ENCODE measurements at regions not wholly inside any gene's neighbourhood (a gene's known extent, or its start where the extent isn't known, plus 50 kb on each side); places are given as distances from the start of the nearest gene placed in this dataset.
"Not testable (repeated sequence)": the region's sequence is repeated elsewhere in the genome, so short reads cannot be mapped to it uniquely, and the experiment has no call there.

GRCh38 chr5:18000744-18001143 is 366.5 kb downstream of the TAF11L14 start:
- no peaks in the 10 kb centered on the region for H3K27me3 ChIP-seq
- H3K9me3 ChIP-seq (ENCODE audit: low read depth), result no peaks in the 10 kb centered on the region
- no peaks in the 10 kb centered on the region for H3K4me1 ChIP-seq (ENCODE audit: low read depth)
- H3K4me3 ChIP-seq, result no peak overlapping the region
- TF ChIP-seq, protein P1, sequence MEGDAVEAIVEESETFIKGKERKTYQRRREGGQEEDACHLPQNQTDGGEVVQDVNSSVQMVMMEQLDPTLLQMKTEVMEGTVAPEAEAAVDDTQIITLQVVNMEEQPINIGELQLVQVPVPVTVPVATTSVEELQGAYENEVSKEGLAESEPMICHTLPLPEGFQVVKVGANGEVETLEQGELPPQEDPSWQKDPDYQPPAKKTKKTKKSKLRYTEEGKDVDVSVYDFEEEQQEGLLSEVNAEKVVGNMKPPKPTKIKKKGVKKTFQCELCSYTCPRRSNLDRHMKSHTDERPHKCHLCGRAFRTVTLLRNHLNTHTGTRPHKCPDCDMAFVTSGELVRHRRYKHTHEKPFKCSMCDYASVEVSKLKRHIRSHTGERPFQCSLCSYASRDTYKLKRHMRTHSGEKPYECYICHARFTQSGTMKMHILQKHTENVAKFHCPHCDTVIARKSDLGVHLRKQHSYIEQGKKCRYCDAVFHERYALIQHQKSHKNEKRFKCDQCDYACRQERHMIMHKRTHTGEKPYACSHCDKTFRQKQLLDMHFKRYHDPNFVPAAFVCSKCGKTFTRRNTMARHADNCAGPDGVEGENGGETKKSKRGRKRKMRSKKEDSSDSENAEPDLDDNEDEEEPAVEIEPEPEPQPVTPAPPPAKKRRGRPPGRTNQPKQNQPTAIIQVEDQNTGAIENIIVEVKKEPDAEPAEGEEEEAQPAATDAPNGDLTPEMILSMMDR (IDR thresholded peaks at IDR 0.05; ENCODE audit: low read depth, low read length), result no peak
- no peak overlapping the region for H3K27ac ChIP-seq
- no peak for DNase-seq (ENCODE audit: low read depth in 1 of 2, low spot score in 1 of 2)
- H3K36me3 ChIP-seq, result no peaks in the 10 kb centered on the region

DNA sequence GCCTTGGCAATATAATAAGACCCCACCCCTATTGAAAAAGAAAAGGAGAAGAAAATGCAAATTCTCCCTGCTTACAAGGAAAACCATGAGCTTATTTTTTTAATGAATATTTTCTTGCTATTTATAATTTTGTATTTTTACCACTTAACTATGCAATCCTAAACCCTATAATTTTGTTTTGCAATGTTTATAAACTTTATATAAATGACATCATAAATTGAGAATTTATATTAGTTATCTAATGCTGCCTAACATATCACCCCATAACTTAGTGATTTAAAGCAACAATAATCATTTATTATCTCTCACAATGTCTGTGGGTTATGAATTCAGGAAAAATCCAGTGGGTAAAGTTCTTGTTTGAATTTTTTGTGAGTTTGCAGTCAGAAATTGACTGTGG is 369.1 kb downstream of the TAF11L14 start:
- TF ChIP-seq, protein P1 (IDR thresholded peaks at IDR 0.05; ENCODE audit: low read depth, low read length), result no peak

DNA sequence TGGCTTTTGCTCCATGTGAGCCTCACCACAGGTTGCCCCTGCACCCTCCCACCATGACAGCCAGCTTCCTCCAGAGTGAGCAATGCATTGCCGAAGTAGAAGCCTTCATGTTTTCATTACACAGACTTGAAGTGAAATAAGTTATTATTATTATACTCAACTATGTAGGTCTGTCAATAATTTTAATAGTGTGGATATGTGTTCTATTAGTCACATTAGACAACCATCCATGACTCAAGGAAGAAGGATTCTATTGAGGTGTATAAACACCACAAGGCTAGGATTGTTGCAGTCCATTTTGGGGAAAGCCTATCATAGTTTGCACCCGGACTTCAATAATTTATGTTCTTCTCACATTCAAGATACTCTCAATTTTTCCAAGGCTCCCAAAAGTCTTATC is 369.5 kb downstream of the TAF11L14 start:
- DNase-seq (ENCODE audit: low read depth in 1 of 2, low spot score in 1 of 2), result no peak
- Histone ChIP-seq H3K36me3 (no peaks in the 10 kb centered on the region), H3K9me3 (ENCODE audit: low read depth) (no peaks in the 10 kb centered on the region), H3K4me1 (ENCODE audit: low read depth) (no peaks in the 10 kb centered on the region), H3K27ac (no peak overlapping the region), H3K4me3 (no peak overlapping the region), H3K27me3 (no peaks in the 10 kb centered on the region)
- TF ChIP-seq, protein P1 (IDR thresholded peaks at IDR 0.05; ENCODE audit: low read depth, low read length), result no peak

More for the DNA sequence above, 369.1 kb downstream of the TAF11L14 start:
- Histone ChIP-seq H3K4me3 (no peak overlapping the region), H3K9me3 (ENCODE audit: low read depth) (no peaks in the 10 kb centered on the region), H3K36me3 (no peaks in the 10 kb centered on the region), H3K27me3 (no peaks in the 10 kb centered on the region), H3K4me1 (ENCODE audit: low read depth) (no peaks in the 10 kb centered on the region), H3K27ac (no peak overlapping the region)
- DNase-seq (ENCODE audit: low read depth in 1 of 2, low spot score in 1 of 2), result no peak

- not testable (repeated sequence) for DNase-seq (ENCODE audit: low read depth in 1 of 2, low spot score in 1 of 2); H3K27me3 ChIP-seq; H3K27ac ChIP-seq; H3K4me3 ChIP-seq; H3K9me3 ChIP-seq (ENCODE audit: low read depth); H3K36me3 ChIP-seq; H3K4me1 ChIP-seq (ENCODE audit: low read depth)
Measured at GRCh38 chr5:18006235-18006634, 372.0 kb downstream of the TAF11L14 start.

DNA sequence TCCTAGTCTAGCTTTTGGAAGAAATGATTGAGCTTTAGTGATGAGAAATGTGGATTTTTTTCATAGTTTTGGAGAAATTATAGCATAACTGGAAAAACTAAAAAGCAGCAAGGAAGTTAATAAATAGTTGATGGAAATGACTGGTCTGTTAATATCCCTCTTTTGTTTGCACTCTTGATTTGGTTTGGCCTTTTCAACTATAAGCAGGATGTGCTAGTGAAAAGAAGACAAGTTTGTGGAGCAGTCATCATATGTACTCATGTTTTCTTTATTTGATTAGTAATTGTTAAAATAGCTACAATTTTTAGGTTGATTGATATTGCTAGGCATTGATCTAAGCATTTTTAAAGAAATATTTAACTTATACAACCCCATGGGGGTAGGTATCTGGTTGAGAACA is 374.7 kb downstream of the TAF11L14 start:
- no peak overlapping the region for H3K4me3 ChIP-seq
- no peak for DNase-seq (ENCODE audit: low read depth in 1 of 2, low spot score in 1 of 2)
- H3K36me3 ChIP-seq, result no peaks in the 10 kb centered on the region
- no peaks in the 10 kb centered on the region for H3K27me3 ChIP-seq
- no peaks in the 10 kb centered on the region for H3K9me3 ChIP-seq (ENCODE audit: low read depth)
- TF ChIP-seq, protein P1 (IDR thresholded peaks at IDR 0.05; ENCODE audit: low read depth, low read length), result no peak
- no peaks in the 10 kb centered on the region for H3K4me1 ChIP-seq (ENCODE audit: low read depth)
- H3K27ac ChIP-seq, result no peak overlapping the region

DNA sequence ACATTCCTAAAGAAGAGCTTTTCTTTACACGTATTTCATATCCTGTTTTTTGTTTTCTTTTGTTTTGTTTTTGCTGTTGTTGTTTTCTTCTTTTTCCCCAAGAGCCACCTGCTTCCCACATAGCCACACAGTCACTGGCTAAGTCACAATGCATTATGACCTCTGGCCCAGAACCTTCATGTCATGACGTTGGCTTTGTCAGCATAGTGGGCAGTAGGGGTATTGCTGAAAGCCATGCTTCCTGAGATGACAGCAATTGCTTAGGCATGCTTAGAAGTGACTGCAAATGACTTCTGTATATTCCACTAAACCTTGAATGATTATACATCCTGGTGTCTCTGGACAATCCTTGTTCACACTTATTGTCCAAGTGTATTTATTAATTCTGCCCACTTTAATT is 375.8 kb downstream of the TAF11L14 start:
- no peaks in the 10 kb centered on the region for H3K27me3 ChIP-seq
- no peak overlapping the region for H3K27ac ChIP-seq
- H3K4me3 ChIP-seq, result no peak overlapping the region
- no peak for DNase-seq (ENCODE audit: low read depth in 1 of 2, low spot score in 1 of 2)
- H3K4me1 ChIP-seq (ENCODE audit: low read depth), result no peaks in the 10 kb centered on the region
- H3K9me3 ChIP-seq (ENCODE audit: low read depth), result no peaks in the 10 kb centered on the region
- no peaks in the 10 kb centered on the region for H3K36me3 ChIP-seq
- TF ChIP-seq, protein P1 (IDR thresholded peaks at IDR 0.05; ENCODE audit: low read depth, low read length), result no peak

All from cardiac muscle cell (in vitro differentiated cells and primary cell).